SKM-1 (cell line): ENCODE measurements at regions not wholly inside any gene's neighbourhood (a gene's known extent, or its start where the extent isn't known, plus 50 kb on each side); places are given as distances from the start of the nearest gene placed in this dataset.

Experiments
- DNase-seq: peaks from one replicate; lab custom pipeline; 2025; ENCODE audit not compliant: unreplicated experiment; lab: John Stamatoyannopoulos, UW

DNA sequence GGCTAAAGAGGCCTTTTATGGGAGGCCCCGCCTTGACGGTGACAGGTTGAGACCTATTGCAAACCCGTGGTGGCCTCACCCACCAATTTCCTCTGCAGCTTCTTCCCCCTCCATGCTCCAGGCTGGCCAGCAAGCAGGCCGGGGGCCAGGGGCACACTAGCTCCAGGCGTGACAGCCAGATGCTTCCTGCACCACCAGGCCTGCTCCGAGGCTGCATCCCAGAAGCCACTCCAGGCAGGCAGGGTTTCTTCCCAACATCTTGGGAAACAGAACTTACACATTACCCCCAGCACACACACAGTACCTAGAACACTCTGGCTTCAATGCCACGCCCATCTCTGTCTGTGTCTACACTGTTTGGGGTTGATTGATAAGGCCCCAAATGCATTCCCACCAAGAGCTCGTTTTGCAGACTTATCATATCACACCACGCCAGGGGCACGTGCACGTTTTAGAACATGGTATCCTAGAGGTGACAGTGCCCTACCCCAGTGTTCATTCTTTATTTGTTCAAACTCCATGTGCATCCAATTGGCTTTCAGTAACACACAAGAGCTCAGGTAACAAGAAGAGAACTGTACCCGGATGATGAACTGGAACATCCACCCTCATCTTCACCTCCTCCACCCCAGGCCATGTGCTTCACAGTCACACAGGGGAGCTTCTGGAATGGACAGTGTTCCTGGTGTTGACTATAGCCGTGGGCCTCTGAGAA, 221.4 kb upstream of the RREB1 start:
- peak; percentile 90 for DNase-seq

DNA sequence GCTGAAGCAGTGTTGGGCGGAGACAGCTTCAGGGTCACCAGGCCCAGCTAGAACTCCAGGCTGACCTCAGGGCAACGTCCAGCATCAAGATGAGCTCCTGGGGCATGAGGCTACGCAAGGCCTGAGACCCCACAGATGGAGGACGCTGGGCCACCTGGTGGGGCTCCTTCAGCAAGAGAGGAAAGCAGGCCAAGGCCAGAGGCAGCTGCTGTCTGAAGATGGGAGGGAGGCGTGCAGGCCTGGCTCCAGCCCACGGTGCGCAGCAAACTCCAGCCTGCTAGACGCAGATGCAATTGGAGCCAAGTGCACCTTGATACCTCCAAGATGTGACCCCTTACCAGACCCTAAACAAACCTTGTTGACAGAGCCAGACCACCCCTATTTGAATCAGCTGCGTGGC, 220.9 kb upstream of the RREB1 start:
- DNase-seq, result no peak

DNA sequence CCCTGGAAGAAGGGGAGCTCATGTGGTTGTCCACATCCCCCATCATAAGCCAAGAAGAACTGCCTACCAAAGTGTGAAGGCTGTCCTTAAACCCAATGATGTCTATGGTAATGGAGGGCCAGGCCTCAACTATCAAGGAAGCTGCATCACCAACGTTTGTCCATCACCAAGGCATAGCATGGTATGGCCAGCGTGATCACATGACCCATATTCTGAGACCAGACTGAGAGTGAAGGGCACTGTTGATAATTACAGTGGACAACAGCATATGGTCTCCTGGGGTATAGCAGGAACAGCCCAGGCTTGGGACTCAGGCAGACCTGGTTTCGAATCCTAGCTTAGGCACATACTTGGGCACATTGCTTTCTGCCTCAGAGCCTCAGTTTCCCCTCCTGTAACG, 218.2 kb upstream of the RREB1 start:
- DNase-seq, result no peak

DNA sequence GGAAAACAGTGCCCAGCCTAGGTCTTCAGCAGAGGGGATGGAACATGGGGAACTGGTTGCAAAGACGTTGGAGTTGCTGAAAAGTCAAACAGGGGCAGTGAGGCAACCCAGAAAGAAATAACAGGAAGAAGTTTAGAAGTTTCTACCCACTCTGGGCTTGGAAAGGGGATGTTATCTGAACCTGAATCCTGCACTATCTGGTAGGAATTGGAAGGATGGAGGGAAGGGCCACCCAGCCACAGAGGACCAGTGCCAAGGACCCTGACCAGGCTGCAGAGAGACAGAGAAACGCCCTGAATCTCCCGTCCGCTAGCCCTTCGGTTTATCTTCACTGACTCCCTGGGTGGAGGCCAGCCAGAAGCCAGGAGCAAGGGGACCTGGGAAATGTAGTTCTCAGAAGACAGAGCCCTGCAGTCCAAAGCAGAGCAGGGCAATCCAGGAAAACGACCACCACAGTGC, 217.3 kb upstream of the RREB1 start:
- DNase-seq, result peak; percentile 70

DNA sequence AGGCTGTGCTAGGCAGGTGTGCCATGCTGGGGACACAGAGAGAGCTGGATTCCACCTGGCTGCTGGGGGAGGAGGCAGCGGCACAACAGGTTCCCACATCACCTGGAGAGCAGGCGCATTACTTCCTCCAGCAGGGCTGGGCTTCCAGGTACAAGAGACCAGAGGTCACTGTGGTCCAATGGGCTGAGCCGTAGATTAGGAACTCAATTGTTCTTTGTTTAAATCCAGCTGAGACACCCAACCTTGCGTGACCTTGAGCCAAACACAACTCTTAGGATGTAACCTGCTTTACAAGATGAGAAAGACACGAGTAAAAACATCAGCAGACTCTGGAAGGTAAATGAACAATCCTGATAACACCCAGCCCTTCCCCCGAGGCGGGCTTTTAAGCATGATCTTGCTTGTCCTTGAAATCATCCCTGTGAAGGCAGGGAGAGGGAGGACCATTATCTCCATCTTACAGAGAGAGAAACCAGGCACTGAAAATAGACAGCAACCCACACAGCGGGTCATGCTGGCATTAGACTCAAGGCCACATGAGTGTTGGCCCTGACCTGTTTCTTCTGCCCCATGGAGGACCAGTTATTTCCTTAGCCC, 216.5 kb upstream of the RREB1 start:
- no peak for DNase-seq

DNA sequence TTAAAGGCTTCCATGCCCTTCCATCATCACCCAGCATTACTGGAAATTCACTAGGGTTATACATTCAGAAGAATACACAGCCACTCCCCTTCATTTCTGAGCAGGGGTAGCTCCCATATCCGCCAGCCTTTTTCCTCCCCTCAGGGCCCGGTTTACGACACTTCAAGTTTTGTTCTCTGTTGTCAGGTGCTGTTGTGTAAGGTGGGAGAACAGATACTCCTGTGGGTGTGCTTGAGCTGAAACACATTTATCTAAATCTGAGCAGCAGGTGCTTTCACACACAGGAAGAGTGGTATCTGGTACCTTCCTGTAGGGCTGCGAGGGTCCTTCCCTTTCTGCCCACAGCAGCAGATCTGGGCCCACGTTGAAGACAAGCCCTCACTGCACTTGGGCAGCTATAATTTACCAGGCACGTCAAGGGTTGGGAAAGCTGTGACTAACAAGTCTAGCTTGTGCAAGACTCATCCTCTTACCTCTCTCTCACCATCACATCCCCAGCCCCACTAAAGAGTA, 215.8 kb upstream of the RREB1 start:
- peak; percentile 70 for DNase-seq

DNA sequence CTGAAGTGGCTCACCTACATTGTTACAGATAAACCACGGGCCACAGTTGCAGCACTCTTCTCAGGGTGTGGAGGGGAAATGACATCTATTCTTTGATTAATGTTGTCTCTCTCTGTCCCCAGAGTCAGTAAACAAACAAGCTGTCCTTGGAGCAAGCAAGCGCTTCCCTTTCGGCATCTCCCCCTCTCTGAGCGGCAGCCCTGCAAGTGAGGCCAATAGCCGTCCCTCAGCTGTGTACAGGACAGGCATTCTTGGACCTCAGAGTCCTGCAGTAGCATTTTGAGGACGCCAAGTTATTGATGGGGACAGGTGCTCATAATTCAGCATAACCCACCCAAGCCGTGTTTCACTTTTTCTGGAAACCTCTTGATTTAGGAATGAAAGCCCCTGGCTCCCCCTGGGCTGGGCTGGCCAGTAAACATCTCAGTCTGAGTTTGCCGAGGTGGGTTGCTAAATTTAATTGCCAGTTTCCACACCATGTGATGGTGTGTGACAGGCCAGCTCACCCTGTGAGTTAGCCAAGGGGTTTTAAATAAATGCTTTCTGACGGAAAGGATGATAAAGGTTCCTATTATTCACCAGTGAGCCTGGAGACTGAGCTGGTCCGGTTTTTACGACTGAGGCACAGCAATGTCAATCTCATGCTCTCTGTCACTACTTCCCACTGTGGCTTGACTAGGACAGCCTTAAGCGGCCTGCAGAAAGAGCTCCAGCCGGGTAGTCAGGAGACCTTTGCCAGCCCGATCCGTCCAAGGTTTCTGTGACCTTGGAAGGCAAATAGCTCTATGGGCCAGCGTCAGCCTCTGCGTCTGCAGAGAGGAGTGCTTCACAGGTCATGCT, 214.8 kb upstream of the RREB1 start:
- no peak for DNase-seq

DNA sequence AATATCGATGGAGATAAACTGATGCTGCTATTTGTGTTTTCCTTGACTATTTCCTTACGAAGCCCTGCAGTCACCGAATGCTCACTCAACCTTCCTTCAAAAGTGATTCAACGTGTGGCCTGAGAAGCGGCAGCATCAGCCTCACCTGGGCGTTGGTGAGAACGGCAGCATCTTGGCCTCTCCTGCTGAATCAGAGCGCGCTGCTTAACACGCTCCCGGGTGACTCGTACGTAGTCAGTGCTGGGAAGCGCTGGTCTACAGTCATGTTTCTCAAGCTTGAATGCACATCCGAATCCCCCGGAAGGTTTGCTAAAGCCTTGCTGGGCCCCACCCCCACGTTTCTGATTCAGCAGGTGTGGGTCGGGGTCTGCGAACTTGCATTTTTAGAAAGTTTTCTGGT, 214.1 kb upstream of the RREB1 start:
- DNase-seq, result no peak

DNA sequence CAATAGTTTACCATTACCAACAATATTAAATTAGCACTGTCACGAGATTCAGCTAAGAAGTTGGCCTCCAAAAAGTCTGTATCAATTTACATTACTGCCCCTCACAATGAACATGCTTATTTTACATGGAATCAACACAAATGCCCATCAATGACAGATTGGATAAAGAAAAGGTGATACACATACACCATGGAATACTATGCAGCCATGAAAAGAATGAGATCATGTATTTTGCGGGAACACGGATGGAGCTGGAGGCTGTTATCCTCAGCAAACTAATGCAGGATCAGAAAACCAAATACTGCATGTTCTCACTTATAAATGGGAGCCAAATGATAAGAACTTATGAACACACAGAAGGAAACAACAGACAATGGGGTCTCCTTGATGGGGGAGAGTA, 211.8 kb upstream of the RREB1 start:
- DNase-seq, result no peak

DNA sequence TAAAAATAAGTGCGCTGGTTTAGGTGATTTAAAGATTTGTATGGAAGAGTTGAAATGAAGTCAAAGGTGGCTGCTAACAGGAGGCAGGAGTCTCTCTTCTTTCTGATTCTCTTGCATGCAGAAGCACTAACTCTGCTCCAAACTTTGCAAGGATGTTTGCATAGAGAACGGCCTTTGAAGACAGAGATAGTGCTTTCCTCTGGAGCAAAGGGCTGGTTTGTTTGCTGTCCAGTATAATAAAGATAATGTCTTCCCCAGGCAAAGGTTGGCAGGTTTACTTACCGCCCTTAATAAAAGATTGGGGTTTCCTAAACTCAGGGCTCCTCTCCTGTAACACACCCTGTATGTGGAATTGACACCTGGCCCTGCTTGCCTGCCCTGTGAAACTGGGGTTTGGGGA, 210.6 kb upstream of the RREB1 start:
- no peak for DNase-seq

DNA sequence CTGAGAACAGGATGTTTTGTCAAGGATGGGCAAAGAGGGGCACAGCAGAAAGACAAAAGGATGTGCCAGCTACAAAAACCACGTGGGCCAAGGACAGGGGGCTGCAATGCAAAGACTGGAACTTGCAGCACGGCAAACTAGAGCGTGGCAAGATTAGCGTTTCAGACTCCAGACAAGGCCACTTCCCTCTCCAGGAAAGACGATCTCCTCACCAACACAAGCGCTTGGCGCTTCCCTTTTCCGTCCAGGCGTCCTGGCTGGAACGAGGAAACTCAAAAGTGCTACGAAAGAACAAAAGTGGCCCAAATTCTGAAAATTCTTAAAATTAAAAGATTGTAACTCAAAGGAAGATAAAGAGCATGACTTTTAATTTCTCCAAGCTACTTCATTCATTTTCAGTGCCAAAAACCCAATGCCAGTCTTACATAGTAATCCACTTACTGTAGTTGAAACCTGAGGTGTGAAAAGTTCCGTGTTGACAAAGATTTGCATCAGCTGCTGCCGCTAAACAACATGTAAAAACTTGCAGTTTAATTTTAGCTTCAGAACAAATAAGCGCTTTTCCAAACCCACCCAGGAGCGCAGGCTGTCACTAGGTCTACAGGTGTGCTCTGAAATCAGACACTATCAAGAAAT, 207.1 kb upstream of the RREB1 start:
- no peak for DNase-seq

DNA sequence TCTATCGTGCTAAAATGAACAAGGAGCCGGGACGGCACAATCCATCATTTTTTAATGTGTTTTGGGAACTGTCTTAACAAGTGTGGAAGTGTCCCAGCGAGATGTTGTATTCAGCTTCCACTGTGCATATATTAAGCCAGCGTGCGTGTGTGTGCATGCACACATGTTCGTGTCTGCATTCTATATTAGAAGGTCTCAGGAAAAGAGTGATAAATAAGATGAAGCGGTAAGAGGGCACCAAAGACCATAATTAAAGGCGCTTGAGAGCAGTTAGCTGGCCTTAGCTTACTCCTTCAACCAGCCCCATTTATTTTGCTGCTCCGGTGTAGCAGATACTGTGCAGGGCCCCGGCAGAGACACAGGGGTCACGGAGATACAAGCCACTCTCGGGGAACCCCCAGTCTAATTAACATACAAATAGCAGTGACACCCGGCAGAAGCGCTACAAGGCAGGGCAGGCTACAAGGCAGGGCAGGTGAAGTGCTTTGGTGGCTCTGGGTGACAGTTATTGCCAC, 206.5 kb upstream of the RREB1 start:
- no peak for DNase-seq

DNA sequence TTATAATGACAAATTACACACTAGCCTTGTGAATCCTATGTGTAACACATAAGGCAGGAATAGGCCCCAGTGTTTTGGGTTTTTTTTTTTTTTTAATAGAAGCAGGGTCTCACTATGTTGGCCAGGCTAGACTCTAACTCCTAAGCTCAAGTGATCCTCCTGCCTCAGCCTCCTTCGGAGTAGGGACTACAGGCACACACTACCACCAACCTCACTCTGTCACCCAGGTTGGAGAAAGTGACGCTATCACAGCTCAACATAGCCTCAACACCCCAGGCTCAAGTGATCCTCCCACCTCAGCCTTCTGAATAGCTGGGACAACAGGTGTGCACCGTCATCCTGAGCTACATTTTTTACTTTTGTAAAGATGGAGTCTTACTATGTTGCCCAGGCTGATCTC, 205.8 kb upstream of the RREB1 start:
- DNase-seq, result no peak

DNA sequence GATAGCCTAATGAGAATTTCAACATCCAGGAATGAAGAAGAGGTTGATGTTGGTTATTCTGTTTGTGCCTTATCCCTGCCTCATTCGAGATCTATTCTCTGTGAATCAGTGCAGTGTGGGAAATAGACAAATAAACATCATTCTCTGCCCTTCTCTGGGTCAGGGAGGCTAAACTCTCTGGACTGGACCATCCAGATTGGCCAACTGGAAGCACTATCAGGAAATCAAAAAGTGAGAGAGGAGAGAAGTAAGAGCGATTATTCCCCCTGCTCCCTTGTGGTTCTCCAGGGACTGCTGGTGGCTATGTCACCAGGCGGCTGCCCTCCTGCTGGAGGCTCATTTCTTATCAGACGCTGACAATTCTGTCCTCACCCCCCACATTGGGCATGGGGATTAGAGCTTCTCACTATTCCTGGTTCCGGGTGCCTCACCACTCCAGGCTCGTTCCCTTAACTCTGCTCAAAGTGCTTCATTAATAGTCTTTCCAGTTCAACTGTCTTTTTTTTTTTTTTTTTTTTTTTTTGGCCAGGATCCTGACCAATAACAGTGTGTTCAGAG, 201.7 kb upstream of the RREB1 start:
- DNase-seq, result no peak

DNA sequence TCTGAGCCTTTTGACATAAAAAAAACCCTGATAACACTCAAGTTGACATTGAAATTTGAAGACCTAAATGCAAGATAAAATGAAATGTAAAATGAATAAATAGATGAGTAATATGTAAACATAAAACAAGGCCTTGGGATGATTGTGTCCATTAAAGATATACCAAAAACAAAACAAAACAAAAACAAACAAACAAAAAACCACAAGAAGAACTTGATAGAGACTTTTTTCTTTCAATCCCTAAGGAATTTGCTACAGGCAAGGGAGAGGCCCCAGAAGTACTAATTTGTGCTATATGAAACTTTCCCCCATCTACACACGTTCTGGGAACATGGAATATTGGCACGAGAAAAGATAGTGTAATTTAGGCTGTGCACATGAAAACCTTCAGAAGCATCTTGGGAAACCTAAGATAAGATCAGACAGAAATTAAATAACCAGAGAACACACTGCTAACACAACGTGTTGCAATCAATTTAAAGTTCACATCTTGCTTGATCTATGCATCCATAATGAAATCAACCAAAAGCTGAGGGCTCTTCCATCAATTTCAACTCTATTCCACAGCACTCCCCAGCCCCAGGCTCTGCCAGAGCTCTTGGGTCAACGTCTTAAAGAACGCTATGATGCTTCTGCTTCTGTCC, 201.1 kb upstream of the RREB1 start:
- DNase-seq, result no peak

DNA sequence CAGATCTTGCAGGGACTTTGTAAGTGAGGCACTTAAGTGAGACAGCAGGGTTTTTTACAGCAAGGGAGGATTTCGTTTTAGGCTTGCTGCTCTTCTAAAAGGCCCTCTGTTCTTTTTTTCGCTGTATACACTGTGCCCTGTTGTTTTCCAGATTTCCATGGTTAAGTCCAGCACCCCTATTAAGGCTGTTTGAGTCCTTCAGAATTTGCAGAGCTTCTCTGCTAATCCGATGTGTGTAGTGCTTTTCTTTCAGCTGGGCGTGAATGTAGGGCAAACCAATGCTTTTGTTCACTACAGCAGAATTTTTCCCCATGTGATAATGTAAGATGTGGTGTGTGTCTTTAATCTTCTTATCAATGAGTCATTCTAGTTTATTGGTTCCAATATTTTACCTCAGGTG, 200.5 kb upstream of the RREB1 start:
- DNase-seq, result no peak

DNA sequence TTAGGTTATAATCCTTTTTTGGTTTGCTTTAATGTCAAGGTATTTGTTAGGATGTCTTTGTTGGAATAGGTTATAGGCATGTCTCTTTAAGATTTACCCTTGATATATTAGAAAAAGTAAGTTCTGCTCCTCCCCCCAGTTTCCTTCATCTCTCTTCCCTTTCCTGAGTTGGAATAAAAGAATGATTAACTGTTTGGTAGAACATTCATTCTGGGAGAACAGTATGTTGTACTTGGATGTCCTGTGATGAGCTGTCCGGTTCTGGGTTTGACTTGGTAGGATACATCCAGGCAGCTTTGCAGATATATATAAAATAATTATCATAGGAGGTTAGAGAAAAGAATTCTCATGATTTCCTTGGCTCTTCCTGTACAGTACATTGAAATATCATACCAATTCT, 199.6 kb upstream of the RREB1 start:
- no peak for DNase-seq

DNA sequence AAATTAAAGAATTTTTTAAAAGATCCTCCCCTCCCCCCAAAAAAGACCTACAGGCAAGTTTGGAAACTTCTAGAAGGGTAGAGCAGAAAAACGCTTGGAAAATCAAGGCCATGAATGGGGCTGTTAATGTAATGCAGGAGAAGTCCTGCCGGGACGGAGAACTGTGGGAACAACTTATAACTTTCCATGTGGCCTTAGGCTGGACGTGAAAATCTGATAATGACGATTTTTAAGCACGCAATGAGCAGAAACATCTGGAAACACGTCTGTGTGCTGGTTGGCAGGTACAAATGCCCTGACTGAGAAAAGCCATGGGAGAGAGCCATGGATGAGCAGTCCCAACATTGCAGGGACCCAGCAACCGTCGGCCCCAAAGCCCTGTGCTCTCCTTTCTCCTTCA, 198.7 kb upstream of the RREB1 start:
- no peak for DNase-seq

DNA sequence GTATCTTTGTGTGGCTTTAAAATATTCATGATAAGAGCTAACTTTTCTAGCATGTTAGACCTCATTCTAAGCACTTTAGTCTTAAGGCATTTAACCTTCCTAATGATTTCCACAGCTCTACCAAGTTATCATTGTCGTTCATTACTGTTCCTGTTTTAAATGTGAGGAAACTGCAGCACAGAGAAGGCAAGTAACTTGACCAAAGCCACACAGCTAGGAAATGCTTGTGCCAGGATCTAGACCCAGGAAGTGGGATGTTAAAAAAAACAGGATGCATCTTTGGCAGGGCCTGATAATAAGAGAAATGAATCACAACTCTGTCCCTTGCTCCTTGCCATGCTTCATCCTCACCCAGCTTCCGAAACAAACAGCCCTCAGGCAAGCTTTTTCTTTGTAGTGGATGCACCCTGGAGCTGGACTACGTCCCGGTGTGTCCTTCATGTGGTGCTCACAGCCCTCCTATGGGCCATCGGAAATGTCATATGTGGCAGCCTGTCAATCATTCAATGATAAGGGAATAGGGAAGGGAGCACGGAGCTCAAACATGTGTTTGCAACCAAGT, 196.9 kb upstream of the RREB1 start:
- no peak for DNase-seq

DNA sequence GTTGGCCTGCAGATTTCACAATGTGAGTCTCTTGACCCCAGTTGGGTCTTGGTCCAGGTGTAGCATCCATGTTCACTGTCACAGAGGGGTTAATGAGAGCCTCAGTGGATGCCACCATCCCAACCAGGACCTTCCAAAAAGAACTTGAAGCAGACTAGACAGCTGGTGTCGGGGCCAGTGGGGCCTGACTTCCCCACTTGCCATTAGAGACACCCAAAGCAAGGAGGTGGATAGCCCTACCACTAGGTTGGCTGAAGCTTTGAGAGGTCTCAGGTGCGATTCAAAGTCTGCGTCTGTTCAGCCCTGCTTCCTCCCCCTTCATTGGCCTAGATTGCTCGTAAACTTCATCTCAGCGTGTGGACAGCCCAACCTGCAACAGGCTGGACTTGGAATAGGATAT, 196.4 kb upstream of the RREB1 start:
- DNase-seq, result no peak
